Heart left ventricle (tissue), 13 donors: ENCODE measurements at regions not wholly inside any gene's neighbourhood (a gene's known extent, or its start where the extent isn't known, plus 50 kb on each side); places are given as distances from the start of the nearest gene placed in this dataset.

ENCODE experiments used
- CTCF ChIP-seq, 12 donors: fragments of 200-600 bp; sonication (generic) in 4 of 12; IDR thresholded peaks; one replicate each; pipeline versions ENCODE4 v1.5.0 to v1.8.0; 2018 to 2022; ENCODE audit warnings: antibody characterized with exemption in 12 of 12, mild to moderate bottlenecking in 5 of 12
- POLR2A ChIP-seq, 2 donors: fragments of 450-650 bp; IDR thresholded peaks; one replicate each; pipeline ENCODE4 v1.6.1; 2017; ENCODE audit warnings: antibody characterized with exemption in 2 of 2, mild to moderate bottlenecking in 2 of 2, moderate library complexity in 2 of 2
- donor health status: ischemic (EF 13 %, LVEDD 7.1; RV severe dilation, severe dysfunction).
- donor health status: DM: no; HTN: yes; CAD: no.
- donor health status: DM: no; HTN: no; CAD: no.
- donor health status: ischemic (EF 25% LVEDD 6.9; RV normal size, moderate dysfunction).
- donor health status: ischemic (EF 25% LVEDD 5.7; RV mildly dilated, moderate dysfunction).
- donor health status: ischemic (EF 35%, LVEDD 5.7; RV mildly dilated, moderate dysfunction).
- donor health status: nonischemic (EF 11% LVEDD 7.7; RV severe dilation, severe dysfunction).
- donor health status: DM: yes; HTN: yes; CAD: no.
- donor health status: PGD.
- donor health status: ischemic (EF 29% LVEDD 5.4; RV normal size, mild dysfunction).
- donor health status: nonischemic (EF 23%, LVEDD 6.1; RV moderate dilation, normal function).

- no peak for TF ChIP-seq POLR2A (IDR thresholded peaks at IDR 0.05)
- TF ChIP-seq CTCF (IDR thresholded peaks at IDR 0.05), result no peak
These were observed 231.1 kb downstream of the FAM170A start for GRCh38 chr5:119860463-119860862.
